Stromal cell of bone marrow (primary cell): ENCODE measurements at regions not wholly inside any gene's neighbourhood (a gene's known extent, or its start where the extent isn't known, plus 50 kb on each side); places are given as distances from the start of the nearest gene placed in this dataset.
"Not testable (repeated sequence)": the region's sequence is repeated elsewhere in the genome, so short reads cannot be mapped to it uniquely, and the experiment has no call there.

ENCODE experiments used
- DNase-seq: peaks from one replicate; pipeline ENCODE4 v3.0.0-alpha.2; 2012; ENCODE audit warnings: low read depth

DNA sequence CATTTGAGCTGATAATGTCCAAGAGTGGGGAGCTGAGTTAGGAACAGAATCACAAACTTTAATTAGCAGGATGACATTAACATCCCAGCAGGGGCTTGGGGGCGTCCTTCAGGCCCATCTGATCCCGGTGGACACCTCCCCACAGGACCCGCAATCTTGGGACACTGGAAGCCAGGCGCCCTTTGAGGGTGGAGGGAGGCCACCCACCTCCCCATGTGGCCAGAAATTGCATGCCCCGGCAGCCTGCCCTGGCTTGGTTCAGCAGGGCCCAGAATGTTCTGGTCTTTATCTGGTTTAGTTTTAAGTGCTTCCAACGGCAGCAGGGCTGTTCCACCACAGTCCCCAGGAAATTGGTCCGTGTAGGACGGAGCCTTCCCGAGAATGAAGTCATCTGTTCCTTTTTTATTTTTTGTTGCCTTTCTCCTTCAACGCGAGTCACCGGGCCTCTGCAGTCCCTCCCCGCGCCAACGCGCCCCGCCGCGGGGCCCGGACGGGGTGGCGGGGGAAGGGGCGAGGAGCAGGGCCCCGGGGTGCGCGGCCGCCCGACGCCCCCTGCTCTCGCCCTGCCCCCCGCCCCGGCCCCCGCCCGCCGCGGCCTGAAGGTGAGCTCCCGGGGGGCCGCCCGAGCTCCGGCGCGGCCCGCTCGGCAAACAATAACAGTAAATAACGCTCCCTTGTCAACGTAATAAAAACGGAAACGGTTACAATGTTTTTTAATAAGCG, 207.9 kb downstream of the C9orf50 start:
- peak; percentile 72 for DNase-seq

GRCh38 chr9:129412176-129412813, 208.6 kb downstream of the C9orf50 start:
- DNase-seq = not testable (repeated sequence)

DNA sequence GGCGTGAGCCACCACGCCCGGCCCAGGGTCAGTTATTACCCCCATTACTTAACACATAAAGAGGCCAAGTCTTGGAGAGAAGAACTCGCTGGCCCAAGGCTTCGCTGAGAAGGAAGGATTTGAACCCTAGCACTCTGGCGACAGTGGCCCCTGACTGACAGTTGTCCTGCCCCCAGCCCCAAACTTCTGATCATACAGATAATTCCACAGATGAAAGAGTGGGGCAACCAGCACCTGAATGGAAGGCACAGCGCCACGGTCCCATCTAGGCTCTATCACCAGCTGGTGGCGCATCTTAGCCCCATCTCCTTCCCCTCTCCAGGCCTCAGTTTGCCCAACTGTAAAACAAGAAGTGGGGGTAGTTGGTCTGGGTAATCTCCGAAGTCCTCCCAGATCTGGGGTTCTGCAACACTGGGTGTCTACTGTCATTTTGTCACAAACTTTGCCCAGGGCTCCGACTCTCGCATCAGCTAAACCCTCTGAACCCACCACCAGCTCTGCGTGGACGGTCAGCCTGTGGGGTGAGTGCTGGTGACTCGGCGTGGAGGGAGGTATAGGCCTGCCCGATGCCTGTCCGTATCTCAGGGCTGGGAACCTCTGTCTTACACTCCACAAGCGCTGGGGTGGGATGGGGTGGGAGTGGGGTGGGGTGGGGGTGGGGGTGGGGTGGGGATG, 209.3 kb downstream of the C9orf50 start:
- DNase-seq = no peak

- DNase-seq = no peak
Measured at GRCh38 chr9:129410226-129410625, 210.7 kb downstream of the C9orf50 start.

- no peak for DNase-seq
Measured at GRCh38 chr9:129408535-129409215, 212.2 kb downstream of the C9orf50 start.

GRCh38 chr9:129407905-129408452, 212.9 kb downstream of the C9orf50 start:
- no peak for DNase-seq

- DNase-seq = no peak
Measured at GRCh38 chr9:129406278-129407225, 214.3 kb downstream of the C9orf50 start.

GRCh38 chr9:129405827-129406213, 215.1 kb downstream of the C9orf50 start:
- no peak for DNase-seq

GRCh38 chr9:129405089-129405826, 215.6 kb downstream of the C9orf50 start:
- DNase-seq = no peak

DNA sequence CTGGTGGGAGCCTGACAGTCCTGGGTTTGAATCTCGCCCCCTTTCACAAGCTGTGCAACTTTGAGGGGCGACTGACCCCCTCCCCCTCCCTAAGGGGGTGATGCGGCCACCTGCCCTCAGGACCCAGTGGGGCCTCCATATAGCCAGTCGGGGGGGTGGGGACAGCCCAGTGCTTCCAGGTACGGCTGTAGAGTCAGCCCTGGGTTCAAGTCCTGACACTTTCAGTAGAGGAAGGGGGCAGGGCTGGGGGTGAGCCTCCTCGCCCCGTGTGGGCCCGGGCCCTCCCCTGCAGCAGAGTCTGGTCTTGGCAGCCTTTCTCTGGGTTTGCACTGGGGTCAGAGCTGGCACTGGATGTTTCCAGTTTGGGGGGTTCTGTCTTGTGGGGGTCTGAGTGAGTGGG, 216.3 kb downstream of the C9orf50 start:
- no peak for DNase-seq

- no peak for DNase-seq
Measured at GRCh38 chr9:129403779-129404620, 216.9 kb downstream of the C9orf50 start.

GRCh38 chr9:129402931-129403778, 217.7 kb downstream of the C9orf50 start:
- no peak for DNase-seq

DNA sequence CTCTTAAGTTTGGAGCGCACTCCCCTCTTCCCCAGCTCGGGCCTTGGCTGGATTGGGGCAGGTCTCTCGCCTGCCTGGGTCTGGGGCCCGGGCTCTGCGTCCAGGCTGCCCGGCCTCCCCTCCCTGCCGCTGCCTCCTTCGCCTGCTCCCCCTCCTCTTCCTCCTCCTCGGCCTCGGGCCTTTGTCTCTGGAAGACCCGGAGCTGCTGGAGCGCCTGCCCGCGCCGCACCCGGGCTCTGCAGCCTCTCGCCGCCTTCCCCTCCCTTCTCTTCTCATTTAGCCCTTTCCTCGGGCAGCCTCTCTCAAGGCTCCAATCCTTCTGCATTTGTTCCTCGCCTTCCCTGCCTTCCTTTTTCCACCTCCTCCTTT, 218.5 kb downstream of the C9orf50 start:
- DNase-seq = no peak

DNA sequence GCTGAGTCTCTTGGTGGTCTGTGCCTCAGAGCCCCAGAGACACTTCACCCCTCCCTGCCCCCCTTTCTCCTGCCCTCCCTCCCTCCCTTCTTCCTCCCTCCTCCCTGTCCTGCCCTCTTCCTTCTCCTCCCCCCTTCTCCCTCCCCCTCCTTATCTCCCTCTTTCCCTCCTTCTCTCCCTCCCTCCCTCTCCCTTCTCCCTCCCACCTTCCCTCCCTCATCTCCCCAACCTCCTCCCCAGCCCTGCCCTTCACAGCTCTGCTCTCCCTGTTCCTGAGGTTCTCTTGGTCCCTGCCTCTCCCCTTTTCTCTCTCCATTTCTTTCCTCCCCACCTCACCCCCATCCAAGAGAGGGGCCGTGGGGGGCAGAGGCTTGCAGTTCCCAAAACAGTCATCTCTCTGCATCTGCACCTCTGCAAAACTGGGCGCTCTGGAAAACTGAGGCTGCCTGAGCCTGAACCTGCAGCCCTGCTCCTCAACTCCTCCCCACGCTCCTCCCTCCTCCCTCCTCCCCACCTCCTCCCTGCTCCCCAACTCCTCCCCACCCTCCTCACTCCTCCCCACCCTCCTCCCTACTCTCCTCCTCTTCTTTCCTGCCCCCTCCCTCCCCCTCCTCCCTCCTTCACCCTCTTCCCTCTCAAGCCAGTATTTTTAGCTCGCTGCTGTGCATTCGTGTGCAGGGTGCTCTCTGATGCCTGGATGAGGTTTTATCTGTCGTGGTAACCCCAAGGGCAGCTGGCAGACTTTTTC, 219.1 kb downstream of the C9orf50 start:
- no peak for DNase-seq

- DNase-seq = no peak
Measured at GRCh38 chr9:129400971-129401622, 219.8 kb downstream of the C9orf50 start.

- DNase-seq = no peak
Measured at GRCh38 chr9:129400001-129400970, 220.6 kb downstream of the C9orf50 start.
